Lung (tissue), 11 donors: ENCODE measurements at regions not wholly inside any gene's neighbourhood (a gene's known extent, or its start where the extent isn't known, plus 50 kb on each side); places are given as distances from the start of the nearest gene placed in this dataset.
A peak's percentile ranks its signal among the peaks of the same experiment; 100 is the strongest.

Source experiments
- ATAC-seq: fragments of 200-7000 bp; cut with Tn5 transposase; one replicate; pipeline ENCODE4 v1.9.1; 2020; ENCODE audit warnings: moderate number of reproducible peaks; ENCODE audit not compliant: insufficient read depth, low FRiP score
- DNase-seq, 3 donors: peaks; one replicate each; pipeline ENCODE4 v3.0.0-alpha.2; 2013 to 2017
- H3K27ac ChIP-seq, 2 donors: one replicate each; pipeline ENCODE4 v1.5.1; 2013; ENCODE audit warnings: mild to moderate bottlenecking in 2 of 2, moderate library complexity in 2 of 2, control low read depth in 1 of 2, inconsistent platforms in 1 of 2, low read depth in 1 of 2, low read length in 1 of 2
- H3K27me3 ChIP-seq, 3 donors: one replicate each; pipeline ENCODE4 v1.5.1; 2013; ENCODE audit warnings: low read length in 2 of 3; ENCODE audit not compliant: control insufficient read depth in 3 of 3, insufficient read depth in 3 of 3
- H3K36me3 ChIP-seq, 4 donors: one replicate each; pipeline ENCODE4 v1.5.1; 2013; ENCODE audit warnings: low read length in 4 of 4, mild to moderate bottlenecking in 1 of 4, moderate library complexity in 1 of 4; ENCODE audit not compliant: control insufficient read depth in 4 of 4, insufficient read depth in 4 of 4
- H3K4me1 ChIP-seq, 5 donors: one replicate each; pipeline ENCODE4 v1.5.1; 2013; ENCODE audit warnings: low read length in 5 of 5, mild to moderate bottlenecking in 2 of 5, moderate library complexity in 1 of 5; ENCODE audit not compliant: control insufficient read depth in 5 of 5, insufficient read depth in 5 of 5
- H3K4me3 ChIP-seq: one replicate; pipeline ENCODE4 v1.5.1; 2013; ENCODE audit warnings: mild to moderate bottlenecking, control low read depth, moderate library complexity
- H3K9ac ChIP-seq, 2 donors: one replicate each; pipeline ENCODE4 v1.5.1; 2013; ENCODE audit warnings: low read length in 2 of 2, control low read depth in 1 of 2; ENCODE audit not compliant: insufficient read depth in 1 of 2
- H3K9me3 ChIP-seq, 4 donors: one replicate each; pipeline ENCODE4 v1.5.1; 2013; ENCODE audit warnings: low read length in 3 of 4, mild to moderate bottlenecking in 1 of 4, moderate library complexity in 1 of 4; ENCODE audit not compliant: control insufficient read depth in 4 of 4, insufficient read depth in 3 of 4
- WGBS, 2 donors: extraction: QIAGEN DNeasy Blood & Tissue Kit; methylation state at CpG; one replicate each; pipeline ENCODE4 v1.1.7; 2013; 5-methylcytosine and 5-hydroxymethylcytosine counted together
- TF ChIP-seq, protein P1 (sequence below): IDR thresholded peaks from 2 replicates; pipeline ENCODE4 v1.5.1; 2012; ENCODE audit warnings: mild to moderate bottlenecking; ENCODE audit errors: control extremely low read depth, extremely low read depth
- donor health status: control.
- donor health status: control.
- donor health status: Bipolar disorder and iron deficiency.
- donor health status: healthy.
- donor health status: DM: yes; HTN: yes; CAD: no.

DNA sequence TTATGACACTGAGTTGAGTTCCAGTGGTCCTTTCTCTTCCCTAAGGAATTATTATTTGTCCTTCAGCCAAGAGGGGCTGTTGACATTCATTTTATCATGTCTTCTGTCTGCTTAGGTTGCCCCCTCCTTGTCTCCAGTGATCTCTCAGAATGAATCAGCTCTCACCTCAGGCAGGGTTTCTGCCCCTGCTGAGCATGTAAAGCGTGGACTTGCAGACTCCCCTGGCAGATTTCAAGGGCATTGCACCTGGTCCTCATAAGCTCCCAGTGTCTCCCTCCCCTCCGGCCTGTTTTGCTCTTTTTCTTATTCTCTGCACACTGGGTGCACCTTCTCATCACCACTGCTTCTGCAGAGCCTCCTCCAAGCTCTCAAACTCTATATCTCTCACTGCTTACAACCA lies 188.4 kb downstream of the KCNS3 start:
- Histone ChIP-seq H3K27me3 (no peaks in the 10 kb centered on the region), H3K27ac (peak overlapping the region in 1 of 2 donors; percentile 48), H3K9me3 (peaks cover 0 to 2% (median 0%) of the 10 kb centered on the region in 4 donors), H3K9ac (no peak overlapping the region), H3K4me3 (no peak overlapping the region), H3K36me3 (no peaks in the 10 kb centered on the region), H3K4me1 (peaks cover 0 to 41% (median 6%) of the 10 kb centered on the region in 5 donors)
- ATAC-seq: no peak
- TF ChIP-seq, protein P1, sequence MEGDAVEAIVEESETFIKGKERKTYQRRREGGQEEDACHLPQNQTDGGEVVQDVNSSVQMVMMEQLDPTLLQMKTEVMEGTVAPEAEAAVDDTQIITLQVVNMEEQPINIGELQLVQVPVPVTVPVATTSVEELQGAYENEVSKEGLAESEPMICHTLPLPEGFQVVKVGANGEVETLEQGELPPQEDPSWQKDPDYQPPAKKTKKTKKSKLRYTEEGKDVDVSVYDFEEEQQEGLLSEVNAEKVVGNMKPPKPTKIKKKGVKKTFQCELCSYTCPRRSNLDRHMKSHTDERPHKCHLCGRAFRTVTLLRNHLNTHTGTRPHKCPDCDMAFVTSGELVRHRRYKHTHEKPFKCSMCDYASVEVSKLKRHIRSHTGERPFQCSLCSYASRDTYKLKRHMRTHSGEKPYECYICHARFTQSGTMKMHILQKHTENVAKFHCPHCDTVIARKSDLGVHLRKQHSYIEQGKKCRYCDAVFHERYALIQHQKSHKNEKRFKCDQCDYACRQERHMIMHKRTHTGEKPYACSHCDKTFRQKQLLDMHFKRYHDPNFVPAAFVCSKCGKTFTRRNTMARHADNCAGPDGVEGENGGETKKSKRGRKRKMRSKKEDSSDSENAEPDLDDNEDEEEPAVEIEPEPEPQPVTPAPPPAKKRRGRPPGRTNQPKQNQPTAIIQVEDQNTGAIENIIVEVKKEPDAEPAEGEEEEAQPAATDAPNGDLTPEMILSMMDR: no peak
- DNase-seq: no peak
- 90 to 95% methylated on average over 2 of the region's 2 CpGs for WGBS, 2 donors

DNA sequence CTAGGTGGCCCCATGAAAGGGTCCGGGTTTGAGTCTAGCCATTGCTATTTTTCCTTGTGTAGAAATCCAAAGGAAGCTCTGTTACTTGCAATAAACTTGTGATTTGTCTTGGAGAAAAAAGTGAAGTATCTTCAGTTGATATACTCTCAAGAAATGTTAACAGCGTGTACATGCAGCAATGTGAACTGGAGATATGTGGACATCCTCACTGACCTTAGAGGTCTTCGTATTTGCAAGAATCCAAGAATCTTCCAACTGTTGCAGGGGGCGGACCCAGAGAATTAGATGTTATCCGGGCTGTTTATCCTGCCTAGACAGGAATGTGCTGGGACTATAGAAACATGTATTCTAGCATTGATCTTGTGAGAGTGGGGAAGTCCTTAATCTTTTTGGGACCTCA lies 187.6 kb downstream of the KCNS3 start:
- DNase-seq: no peak
- H3K4me3 ChIP-seq: no peak overlapping the region
- no peak for ATAC-seq
- no peak overlapping the region for H3K9ac ChIP-seq
- H3K27ac ChIP-seq: no peak overlapping the region
- TF ChIP-seq, protein P1: no peak
- H3K36me3 ChIP-seq: no peaks in the 10 kb centered on the region
- H3K4me1 ChIP-seq: peaks cover 0 to 41% (median 6%) of the 10 kb centered on the region in 5 donors
- 74 to 80% methylated on average over 5 of the region's 5 CpGs for WGBS, 2 donors
- H3K27me3 ChIP-seq: no peaks in the 10 kb centered on the region
- peaks cover 0 to 2% (median 0%) of the 10 kb centered on the region in 4 donors for H3K9me3 ChIP-seq

DNA sequence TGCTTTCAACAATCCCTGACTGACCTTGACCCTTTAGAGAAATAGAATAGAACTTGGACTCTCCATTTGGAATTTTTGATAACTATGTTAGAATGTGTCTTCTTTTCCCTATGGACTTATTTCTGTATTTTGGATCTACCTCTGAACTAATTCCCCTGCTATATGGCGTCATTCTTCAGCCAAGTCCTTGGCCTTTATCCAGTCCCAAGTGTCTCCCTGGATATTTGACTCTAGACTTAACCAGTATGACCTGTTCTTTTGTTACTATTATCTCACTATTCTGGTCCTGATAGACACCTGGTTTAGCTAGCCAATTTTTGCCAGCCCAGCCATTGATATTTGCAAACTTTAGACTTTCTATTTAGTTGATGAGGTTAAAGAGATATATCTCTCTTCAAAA lies 186.8 kb downstream of the KCNS3 start:
- 25 to 66% methylated on average over 1 of the region's 1 CpG for WGBS, 2 donors
- Histone ChIP-seq H3K4me3 (no peak overlapping the region), H3K27ac (no peak overlapping the region), H3K9ac (no peak overlapping the region), H3K36me3 (no peaks in the 10 kb centered on the region), H3K27me3 (no peaks in the 10 kb centered on the region), H3K9me3 (peaks cover 0 to 2% (median 0%) of the 10 kb centered on the region in 4 donors), H3K4me1 (peaks cover 0 to 41% (median 6%) of the 10 kb centered on the region in 5 donors)
- TF ChIP-seq, protein P1: no peak
- DNase-seq (peak in 1 of 3 donors; percentile 18), ATAC-seq (no peak)
